Peyer's patch (tissue), 4 donors: ENCODE measurements at regions not wholly inside any gene's neighbourhood (a gene's known extent, or its start where the extent isn't known, plus 50 kb on each side); places are given as distances from the start of the nearest gene placed in this dataset.

Source experiments
- DNase-seq, 3 donors: peaks; one replicate each; pipeline ENCODE4 v3.0.0-alpha.2; 2017 to 2019
- H3K27ac ChIP-seq, 4 donors: fragments of 200-600 bp; sonication (generic); one replicate each; pipeline ENCODE4 v1.5.1; 2016 to 2019
- H3K27me3 ChIP-seq, 2 donors: fragments of 200-600 bp; sonication (generic); one replicate each; pipeline ENCODE4 v1.5.1; 2019
- H3K36me3 ChIP-seq, 3 donors: fragments of 200-600 bp; sonication (generic); one replicate each; pipeline ENCODE4 v1.5.1; 2016 to 2019
- H3K4me1 ChIP-seq, 4 donors: fragments of 200-600 bp; sonication (generic); one replicate each; pipeline ENCODE4 v1.5.1; 2016 to 2019
- H3K4me3 ChIP-seq, 4 donors: fragments of 200-600 bp; sonication (generic); 1 replicate in 3 of 4; 2 replicates in 1 of 4; pipeline ENCODE4 v1.5.1; 2016 to 2019; ENCODE audit warnings: mild to moderate bottlenecking in 1 of 4
- H3K9me3 ChIP-seq, 4 donors: fragments of 200-600 bp; sonication (generic); one replicate each; pipeline ENCODE4 v1.5.1; 2016 to 2019; ENCODE audit warnings: mild to moderate bottlenecking in 1 of 4
- POLR2A ChIP-seq, 2 donors: fragments of 450-650 bp; IDR thresholded peaks; one replicate each; pipeline ENCODE4 v1.5.1; 2017; ENCODE audit warnings: antibody characterized with exemption in 2 of 2, mild to moderate bottlenecking in 2 of 2, moderate library complexity in 2 of 2
- TF ChIP-seq, protein P1 (sequence below), 6 experiments: fragments of 450-650 bp in 4 of 6; fragments of 200-600 bp in 2 of 6; sonication (generic) in 1 of 6; IDR thresholded peaks; one replicate each; pipeline ENCODE4 v1.5.1; 2017 to 2019; ENCODE audit warnings: antibody characterized with exemption in 6 of 6, mild to moderate bottlenecking in 3 of 6, moderate library complexity in 1 of 6

DNA sequence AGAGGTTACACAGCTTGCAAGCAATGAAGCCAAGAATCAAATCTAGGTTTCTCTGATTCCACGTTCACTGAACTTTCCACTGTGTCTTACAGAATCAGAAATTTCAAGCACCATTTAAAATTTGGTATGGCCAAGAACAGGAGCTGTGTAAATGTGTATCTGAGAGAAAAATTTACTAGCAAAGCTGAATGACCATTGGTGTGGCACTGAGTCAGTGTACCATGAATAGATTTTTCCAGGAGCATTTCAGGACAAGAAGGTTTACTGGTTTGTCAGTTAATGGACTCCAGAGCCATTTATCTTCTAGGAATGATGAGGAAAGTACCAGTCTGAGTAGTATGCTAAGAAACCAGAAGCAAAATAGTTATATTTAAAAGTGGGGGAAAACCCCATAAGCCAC lies 269.4 kb upstream of the FAT3 start:
- no peak overlapping the region for H3K4me3 ChIP-seq

DNA sequence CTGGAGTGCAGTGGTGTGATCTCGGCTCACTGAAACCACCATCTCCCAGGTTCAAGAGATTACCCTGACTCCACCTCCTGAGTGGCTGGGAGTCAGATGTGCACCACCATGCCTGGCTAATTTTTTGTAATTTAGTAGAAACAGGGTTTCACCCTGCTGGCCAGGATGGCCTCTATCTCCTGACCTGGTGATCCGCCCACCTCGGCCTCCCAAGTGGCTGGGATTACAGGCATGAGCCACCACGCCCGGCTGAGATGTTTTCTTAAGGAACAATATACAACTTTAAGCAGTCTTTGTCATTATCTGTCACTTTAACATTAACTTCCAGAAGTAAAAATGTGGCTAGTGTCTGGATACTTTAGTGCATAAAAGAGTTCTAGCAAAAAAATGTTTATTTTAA lies 272.6 kb upstream of the FAT3 start:
- H3K36me3 ChIP-seq: no peaks in the 10 kb centered on the region
- H3K27me3 ChIP-seq: no peaks in the 10 kb centered on the region
- no peaks in the 10 kb centered on the region for H3K9me3 ChIP-seq
- no peak for TF ChIP-seq POLR2A (IDR thresholded peaks at IDR 0.05)
- TF ChIP-seq, protein P1, sequence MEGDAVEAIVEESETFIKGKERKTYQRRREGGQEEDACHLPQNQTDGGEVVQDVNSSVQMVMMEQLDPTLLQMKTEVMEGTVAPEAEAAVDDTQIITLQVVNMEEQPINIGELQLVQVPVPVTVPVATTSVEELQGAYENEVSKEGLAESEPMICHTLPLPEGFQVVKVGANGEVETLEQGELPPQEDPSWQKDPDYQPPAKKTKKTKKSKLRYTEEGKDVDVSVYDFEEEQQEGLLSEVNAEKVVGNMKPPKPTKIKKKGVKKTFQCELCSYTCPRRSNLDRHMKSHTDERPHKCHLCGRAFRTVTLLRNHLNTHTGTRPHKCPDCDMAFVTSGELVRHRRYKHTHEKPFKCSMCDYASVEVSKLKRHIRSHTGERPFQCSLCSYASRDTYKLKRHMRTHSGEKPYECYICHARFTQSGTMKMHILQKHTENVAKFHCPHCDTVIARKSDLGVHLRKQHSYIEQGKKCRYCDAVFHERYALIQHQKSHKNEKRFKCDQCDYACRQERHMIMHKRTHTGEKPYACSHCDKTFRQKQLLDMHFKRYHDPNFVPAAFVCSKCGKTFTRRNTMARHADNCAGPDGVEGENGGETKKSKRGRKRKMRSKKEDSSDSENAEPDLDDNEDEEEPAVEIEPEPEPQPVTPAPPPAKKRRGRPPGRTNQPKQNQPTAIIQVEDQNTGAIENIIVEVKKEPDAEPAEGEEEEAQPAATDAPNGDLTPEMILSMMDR (IDR thresholded peaks at IDR 0.05): no peak
- DNase-seq: no peak
- no peak overlapping the region for H3K4me3 ChIP-seq
- H3K27ac ChIP-seq: no peak overlapping the region
- H3K4me1 ChIP-seq: no peaks in the 10 kb centered on the region

More for the DNA sequence above, 269.4 kb upstream of the FAT3 start:
- Histone ChIP-seq H3K9me3 (peaks cover 0 to 1% (median 0%) of the 10 kb centered on the region in 4 donors), H3K4me1 (no peaks in the 10 kb centered on the region), H3K27me3 (no peaks in the 10 kb centered on the region), H3K27ac (no peak overlapping the region), H3K36me3 (no peaks in the 10 kb centered on the region)
- no peak for DNase-seq
- TF ChIP-seq, protein P1 (IDR thresholded peaks at IDR 0.05): no peak
- TF ChIP-seq POLR2A (IDR thresholded peaks at IDR 0.05): no peak

DNA sequence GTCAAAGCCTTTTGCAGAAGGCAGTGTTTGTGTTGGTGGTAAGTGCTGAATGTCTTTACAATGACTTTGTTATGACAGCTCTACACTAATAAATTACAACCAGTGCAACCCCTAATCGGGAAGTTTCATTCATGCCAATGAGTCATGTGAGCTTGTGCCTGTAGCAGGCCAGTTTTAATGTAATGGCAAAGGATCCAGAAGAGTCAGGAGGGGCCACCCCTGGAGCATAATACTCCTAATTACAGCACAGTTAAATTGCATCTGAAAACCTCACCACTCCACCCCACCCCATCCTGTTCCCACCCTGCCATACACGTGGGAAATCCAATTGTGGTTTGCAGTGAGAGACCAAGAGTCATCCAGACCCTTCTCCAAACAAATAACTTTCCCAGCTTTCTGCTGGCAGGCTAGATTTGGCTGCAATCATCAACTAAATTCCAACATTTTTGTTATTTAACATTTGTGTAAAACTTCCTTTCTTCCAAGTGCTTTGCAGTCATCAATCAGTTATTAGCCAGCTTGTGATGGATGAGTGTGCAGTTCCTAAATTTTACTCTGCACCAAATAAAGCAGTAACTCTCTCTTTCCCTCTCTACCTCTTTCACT lies 277.3 kb upstream of the FAT3 start:
- no peak overlapping the region for H3K27ac ChIP-seq
- H3K36me3 ChIP-seq: no peaks in the 10 kb centered on the region
- DNase-seq: no peak
- no peak for TF ChIP-seq POLR2A (IDR thresholded peaks at IDR 0.05)
- TF ChIP-seq, protein P1 (IDR thresholded peaks at IDR 0.05): no peak
- H3K9me3 ChIP-seq: no peaks in the 10 kb centered on the region
- no peaks in the 10 kb centered on the region for H3K4me1 ChIP-seq
- H3K27me3 ChIP-seq: no peaks in the 10 kb centered on the region
- H3K4me3 ChIP-seq: no peak overlapping the region

DNA sequence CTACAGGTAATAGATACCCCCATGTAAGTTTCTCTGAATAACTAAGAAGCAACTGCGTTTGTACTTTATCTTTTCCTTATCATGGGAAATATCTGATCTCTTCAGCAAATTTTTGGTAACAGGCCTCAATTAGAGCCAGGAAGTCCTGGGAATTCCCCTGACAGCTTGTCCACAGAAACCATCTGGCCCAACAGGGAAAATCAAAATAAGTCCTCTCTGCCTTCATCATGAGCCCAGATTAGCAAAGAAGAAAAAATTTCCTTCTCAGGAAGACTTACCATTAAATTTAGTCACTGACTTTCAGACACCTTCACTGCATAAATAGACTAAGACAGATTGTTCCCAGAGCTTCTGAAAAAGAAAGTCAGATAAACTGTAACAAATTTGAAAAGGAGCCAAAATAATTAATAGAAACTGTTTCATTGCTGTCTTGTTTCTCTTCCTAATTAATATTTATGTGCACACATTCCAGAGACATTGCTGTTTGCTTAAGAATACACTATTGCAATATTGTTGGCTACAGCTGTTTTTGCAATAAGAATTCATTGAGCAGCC lies 278.1 kb upstream of the FAT3 start:
- Histone ChIP-seq H3K9me3 (no peaks in the 10 kb centered on the region), H3K27me3 (no peaks in the 10 kb centered on the region), H3K4me1 (no peaks in the 10 kb centered on the region), H3K4me3 (no peak overlapping the region), H3K27ac (no peak overlapping the region), H3K36me3 (no peaks in the 10 kb centered on the region)
- DNase-seq: no peak
- TF ChIP-seq, protein P1 (IDR thresholded peaks at IDR 0.05): no peak

DNA sequence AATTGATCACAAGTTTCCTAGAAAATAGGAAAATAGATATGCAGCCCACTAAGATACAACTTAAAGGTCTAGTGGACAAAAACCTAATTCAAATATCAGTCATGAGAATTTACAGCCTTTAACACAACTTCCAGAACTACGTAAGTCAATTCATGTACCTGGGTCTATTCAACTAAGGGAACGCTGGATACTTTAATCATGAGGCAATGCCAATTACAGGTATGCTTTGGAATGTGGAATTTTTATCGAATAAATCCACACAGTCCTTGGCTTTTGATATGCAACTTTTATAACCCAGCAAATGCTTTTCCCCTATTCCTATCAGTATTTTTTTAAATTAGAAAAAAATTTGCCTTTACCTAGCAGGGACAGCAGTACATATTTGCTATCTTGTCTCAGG lies 289.5 kb upstream of the FAT3 start:
- no peaks in the 10 kb centered on the region for H3K27me3 ChIP-seq
- no peak for DNase-seq
- no peak overlapping the region for H3K27ac ChIP-seq
- TF ChIP-seq, protein P1 (IDR thresholded peaks at IDR 0.05): no peak
- TF ChIP-seq POLR2A (IDR thresholded peaks at IDR 0.05): no peak
- no peaks in the 10 kb centered on the region for H3K36me3 ChIP-seq
- H3K9me3 ChIP-seq: no peaks in the 10 kb centered on the region
- no peaks in the 10 kb centered on the region for H3K4me1 ChIP-seq
- no peak overlapping the region for H3K4me3 ChIP-seq
